ENCODE measurements at regions not wholly inside any gene's neighbourhood (a gene's known extent, or its start where the extent isn't known, plus 50 kb on each side); places are given as distances from the start of the nearest gene placed in this dataset.

DNA sequence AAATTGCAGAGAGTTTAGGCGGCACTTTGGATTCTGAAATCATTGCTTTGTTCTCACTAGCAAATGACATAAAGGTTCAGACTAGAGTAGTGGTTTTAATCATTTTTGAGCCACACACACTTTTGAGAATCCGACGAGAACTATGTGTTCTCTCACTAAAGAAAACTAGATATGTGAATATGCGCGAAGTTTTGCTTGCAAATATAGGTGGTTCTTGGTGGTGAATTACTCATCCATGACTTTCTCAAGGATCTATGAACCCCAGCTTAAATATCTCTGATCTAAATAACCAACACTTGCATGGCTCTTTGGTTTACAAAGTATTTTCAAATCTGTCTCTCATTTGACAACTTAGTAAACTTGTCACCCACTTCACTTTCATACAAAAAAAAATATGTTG, 54.8 kb downstream of the NOG start:
- no peak for DNase-seq (ENCODE audit: low read depth in 1 of 2, low spot score in 1 of 2)

DNA sequence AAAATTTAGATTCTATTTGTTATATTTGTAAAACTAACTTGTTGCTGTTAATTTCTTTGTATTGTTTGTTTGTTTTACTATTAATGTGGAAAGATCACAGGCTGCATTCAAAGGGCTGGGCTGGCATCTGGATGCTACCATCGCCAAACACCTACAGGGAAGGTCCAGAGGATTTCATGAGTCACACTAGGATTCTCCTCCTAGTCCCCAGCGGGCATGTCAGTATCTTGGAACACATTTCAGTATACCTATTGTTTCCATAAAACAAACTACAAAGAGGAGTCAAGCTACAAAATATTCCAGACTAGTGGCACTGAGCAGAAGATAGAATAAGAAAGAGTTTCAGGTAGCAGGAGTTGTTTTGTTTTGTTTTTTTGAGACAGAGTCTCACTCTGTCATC, 55.3 kb downstream of the NOG start:
- DNase-seq (ENCODE audit: low read depth in 1 of 2, low spot score in 1 of 2), result no peak

DNA sequence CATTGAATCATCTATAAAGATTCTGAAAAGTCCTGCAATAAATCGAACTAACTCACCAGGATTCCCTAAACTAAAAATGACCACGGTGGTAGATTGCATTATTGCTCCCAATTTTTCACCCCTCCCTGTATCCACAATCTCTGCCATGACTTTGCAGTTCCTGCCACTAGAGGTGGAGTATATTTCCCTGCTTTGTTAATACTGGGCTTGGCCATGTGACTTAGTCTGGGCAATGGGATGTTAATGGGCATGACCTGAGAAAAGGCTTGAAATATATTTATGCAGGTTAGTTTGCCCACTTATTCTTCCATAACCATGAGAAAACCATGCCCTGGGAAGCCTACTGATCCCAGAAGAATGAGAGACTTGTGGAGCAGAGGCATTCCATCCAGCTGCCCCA, 59.1 kb downstream of the NOG start:
- no peak for DNase-seq (ENCODE audit: low read depth in 1 of 2, low spot score in 1 of 2)

GRCh38 chr17:56653877-56654276, 60.4 kb downstream of the NOG start:
- DNase-seq (ENCODE audit: low read depth in 1 of 2, low spot score in 1 of 2), result peak; percentile 8 to 72

- no peak for DNase-seq (ENCODE audit: low read depth in 1 of 2, low spot score in 1 of 2)
Measured at GRCh38 chr17:56656701-56657327, 63.3 kb downstream of the NOG start.

- DNase-seq (ENCODE audit: low read depth in 1 of 2, low spot score in 1 of 2), result no peak
Measured at GRCh38 chr17:56658648-56659047, 65.1 kb downstream of the NOG start.

DNA sequence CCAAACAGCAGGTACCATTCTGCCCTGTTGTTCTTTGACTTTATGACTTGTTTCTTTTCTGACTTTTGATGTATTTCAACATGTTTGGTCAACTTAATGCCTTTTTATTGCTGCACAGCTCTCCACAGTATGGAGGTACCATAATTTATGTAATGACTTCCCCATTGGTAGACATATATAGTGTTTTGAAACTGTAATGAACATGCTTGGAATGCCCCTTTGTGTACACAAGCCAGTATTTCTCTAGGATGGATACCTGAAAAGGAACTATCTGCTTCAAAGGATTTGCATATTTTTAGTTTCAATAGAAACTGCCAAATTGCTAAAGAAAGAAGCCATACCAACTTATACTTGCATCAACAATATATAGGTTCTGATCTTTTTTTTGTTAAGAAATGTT, 66.1 kb downstream of the NOG start:
- DNase-seq (ENCODE audit: low read depth in 1 of 2, low spot score in 1 of 2), result no peak

- DNase-seq (ENCODE audit: low read depth in 1 of 2, low spot score in 1 of 2), result no peak
Measured at GRCh38 chr17:56661906-56662305, 68.4 kb downstream of the NOG start.

- DNase-seq (ENCODE audit: low read depth in 1 of 2, low spot score in 1 of 2), result no peak
Measured at GRCh38 chr17:56665864-56666263, 72.4 kb downstream of the NOG start.

DNA sequence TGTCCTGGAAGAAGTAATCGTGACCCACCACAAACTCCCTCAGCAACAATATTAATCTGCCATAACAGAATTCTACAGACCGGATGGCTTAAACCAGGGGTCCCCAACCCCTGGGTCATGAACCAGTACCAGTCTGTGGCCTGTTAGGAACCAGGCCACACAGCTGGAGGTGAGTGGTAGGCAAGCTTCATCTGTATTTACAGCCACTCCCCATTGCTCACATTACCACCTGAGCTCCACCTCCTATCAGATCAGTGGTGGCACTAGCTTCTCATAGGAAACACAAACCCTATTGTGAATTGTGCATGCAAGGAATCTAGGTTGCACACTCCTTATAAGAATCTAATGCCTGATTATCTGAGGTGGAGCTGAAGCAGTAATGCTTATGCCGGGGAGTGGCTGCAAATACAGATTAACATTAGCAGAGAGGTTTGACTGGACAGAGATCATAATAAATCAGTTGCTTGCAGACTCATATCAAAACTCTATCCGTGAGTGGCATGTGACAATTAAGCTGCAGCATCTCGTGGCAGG, 74.5 kb downstream of the NOG start:
- DNase-seq (ENCODE audit: low read depth in 1 of 2, low spot score in 1 of 2), result no peak

- no peak for DNase-seq (ENCODE audit: low read depth in 1 of 2, low spot score in 1 of 2)
Measured at GRCh38 chr17:56672195-56672594, 78.7 kb downstream of the NOG start.

DNA sequence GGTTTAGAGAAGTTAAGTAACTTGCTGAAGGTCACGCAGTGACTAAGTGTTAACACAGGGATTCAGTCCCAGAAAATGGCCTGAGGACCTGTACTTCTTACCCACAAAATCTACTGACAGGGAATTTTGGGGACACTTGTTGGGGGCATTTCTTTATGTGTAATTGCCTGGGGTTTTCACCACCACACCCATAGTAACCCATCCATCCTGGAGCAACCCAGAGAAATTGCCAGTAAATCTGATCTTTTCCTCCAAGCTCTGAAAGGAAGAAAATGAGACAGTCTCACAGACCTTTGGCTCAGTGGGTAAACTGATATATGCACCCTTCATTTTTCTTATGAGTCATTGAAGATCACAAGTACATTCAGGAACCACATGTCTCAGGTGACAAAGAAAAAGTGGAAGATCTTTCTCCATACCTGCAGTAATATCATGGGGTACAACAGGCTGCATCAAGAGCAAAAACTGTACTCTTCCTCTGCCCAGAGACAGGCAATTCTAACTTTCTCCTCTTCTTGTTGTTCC, 81.0 kb downstream of the NOG start:
- DNase-seq (ENCODE audit: low read depth in 1 of 2, low spot score in 1 of 2), result no peak

GRCh38 chr17:56675876-56676660, 82.6 kb downstream of the NOG start:
- no peak for DNase-seq (ENCODE audit: low read depth in 1 of 2, low spot score in 1 of 2)

DNA sequence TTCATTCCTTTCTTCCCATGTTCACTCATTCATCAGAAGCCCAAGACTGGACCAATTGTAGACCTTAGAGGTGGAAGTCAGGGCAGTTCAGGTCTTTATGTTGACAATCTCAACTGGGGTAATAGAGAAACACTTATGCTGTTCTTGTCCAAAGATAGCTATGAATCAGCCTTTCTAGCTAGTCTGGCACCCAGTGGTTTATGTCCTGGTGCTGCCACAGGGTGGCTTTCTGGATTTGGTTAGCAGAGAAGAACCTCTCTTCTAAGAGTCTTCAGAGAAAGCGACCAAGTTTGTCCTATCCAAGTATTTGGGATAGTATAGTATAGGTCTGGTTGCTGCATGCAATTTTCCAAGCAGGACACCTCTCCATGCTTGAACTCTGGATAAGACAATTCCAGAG, 83.3 kb downstream of the NOG start:
- DNase-seq (ENCODE audit: low read depth in 1 of 2, low spot score in 1 of 2), result no peak

DNA sequence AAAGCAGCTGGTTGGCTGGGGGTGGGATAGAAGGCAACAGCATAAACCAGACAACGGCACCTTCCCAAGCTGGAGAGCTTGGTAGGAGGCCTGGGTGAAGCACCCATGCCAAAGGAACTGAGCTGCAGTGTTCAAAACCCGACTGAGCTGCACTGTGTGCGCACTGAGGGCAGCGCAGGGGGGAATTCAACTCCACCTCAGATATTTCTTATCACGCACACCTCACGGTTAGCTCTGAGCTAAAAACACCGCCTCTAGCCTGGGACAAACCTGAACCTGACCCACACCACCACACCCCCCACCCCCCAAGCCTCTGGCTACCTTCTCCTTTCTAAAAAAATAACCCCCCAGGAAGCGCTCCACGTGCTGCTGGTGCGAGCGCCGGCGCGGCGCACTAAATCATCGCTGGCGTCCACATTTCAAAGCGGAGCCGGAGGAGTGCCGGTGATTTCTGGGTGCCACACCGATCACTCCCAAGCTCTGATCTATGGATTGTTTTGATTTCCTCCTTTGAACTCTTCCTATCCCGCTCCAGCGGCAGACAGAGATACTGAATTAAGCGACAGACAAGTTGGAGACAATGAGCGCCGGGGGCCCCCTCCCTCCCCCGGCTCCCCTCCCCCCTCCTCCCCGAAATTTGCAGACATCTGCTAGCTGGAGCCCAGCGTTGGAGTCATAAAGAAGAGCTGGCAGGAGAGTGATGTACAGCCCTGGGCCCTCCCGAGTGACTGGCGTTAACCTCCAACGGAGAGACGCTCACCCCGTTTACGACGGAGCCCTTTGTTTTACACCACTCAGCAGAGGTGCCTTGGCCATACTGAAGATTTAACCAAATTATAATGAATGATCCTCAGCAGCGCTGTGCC, 85.0 kb downstream of the NOG start:
- no peak for DNase-seq (ENCODE audit: low read depth in 1 of 2, low spot score in 1 of 2)

DNA sequence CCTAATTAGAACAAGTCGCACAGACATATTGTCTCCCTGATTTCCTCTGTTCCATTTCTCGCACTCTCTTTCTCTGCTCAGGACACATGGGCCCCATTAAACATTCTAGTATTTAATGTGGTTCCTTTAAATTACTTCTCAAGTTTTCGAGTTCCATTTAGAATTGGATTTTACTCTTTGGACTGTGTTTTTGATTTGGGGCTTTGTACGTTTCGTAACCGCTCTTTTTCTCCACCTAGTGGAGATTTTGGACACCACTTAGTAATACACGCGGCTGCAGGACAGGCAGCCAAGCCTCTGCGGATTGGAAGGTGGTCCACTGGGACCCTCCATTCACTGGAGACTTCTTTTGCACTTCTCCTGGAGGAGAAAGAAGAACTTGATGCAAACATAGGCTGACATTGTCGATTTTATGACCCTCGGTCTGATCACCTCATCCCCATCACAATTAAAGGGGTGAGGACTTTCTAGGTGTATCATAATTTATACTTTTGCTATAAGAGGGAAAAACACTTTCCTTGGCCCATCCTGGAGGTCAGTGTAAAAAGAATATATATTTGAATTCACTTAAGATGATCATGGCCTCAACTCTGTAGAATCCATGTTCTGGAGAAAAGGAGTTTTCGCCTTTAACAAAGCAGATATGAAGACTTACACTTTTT, 85.7 kb downstream of the NOG start:
- DNase-seq (ENCODE audit: low read depth in 1 of 2, low spot score in 1 of 2), result no peak

GRCh38 chr17:56679777-56680422, 86.4 kb downstream of the NOG start:
- DNase-seq (ENCODE audit: low read depth in 1 of 2, low spot score in 1 of 2), result no peak

GRCh38 chr17:56680676-56681075, 87.2 kb downstream of the NOG start:
- DNase-seq (ENCODE audit: low read depth in 1 of 2, low spot score in 1 of 2), result no peak

DNA sequence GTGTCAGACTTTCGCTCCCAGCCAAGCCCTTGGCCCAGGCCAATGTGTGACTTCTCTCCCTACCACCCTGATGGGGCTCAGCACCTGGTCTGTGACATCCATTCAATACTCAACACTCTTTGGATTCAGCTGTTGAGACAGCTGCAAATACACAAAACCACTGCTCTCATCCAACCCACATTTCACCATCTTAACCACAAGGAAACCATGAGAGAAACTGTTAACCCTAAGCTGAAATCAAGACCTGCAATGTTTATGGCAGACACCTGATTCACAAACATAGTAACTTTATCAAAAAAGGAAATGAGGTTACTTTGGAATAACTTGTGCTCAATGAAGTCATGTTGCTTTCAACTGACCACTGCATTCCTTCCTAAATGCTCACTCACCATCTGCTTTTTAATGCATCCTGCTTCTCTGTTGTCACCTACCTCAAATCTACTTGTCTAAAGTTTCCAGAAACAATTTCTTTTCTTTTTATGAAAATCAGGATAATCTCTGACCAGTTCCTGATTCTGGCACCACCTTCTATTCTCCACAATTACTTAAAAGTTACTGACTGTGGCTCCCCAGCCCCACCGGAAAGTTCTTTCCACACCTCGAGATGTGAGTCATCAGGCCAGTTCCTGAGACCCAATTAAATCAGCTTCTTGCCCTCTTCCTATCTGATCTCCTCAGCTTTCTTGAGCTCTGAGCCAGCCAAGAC, 88.2 kb downstream of the NOG start:
- DNase-seq (ENCODE audit: low read depth in 1 of 2, low spot score in 1 of 2), result no peak

DNA sequence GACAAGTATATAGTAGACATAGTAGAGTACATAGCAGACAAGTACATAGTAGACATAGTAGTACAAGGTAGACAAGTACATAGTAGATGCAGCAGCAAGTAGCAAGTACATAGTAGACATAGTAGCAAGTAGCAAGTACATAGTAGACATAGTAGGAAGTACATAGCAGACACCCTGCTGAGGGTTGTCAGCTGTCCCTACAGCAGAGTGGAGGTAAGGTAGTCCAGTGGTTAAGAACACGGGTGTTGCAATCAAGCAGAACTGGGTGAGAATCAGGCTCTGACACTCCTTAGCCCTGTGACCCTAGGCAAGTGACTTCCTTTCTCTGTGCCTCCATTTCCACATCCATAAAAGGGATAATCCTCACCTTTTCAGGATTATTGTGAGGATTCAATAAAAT, 94.7 kb downstream of the NOG start:
- DNase-seq (ENCODE audit: low read depth in 1 of 2, low spot score in 1 of 2), result no peak

Measured in activated CD4-positive, alpha-beta T cell treated with anti-CD3 and anti-CD28 coated beads, Interleukin-2, amount 50 U/mL, for 24 hours (primary cell).